ENCODE measurements at regions not wholly inside any gene's neighbourhood (a gene's known extent, or its start where the extent isn't known, plus 50 kb on each side); places are given as distances from the start of the nearest gene placed in this dataset.

DNA sequence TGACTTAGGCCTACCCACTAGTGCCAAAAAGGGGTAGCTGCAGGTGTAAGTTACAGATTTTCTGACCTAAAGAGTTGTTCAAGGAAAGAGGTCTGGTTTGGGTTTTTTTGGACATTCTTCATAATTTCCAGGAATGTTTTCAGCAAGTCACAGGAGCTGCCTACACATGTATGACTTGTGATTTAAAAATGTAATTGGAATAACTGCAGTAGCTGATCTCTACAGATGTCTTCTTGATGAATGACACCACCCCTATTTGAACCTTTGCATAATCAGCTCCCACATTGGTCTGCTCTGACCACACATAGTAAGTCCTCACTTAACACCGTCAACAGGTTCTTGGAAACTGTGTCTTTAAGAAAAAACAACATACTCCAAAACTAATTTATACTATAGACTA lies 481.4 kb downstream of the RASEF start:
- no peaks in the 10 kb centered on the region for H3K9me3 ChIP-seq (ENCODE audit: control insufficient read depth, insufficient read depth, low read length)
- no peaks in the 10 kb centered on the region for H3K27me3 ChIP-seq (ENCODE audit: control insufficient read depth, low read length)
- H3K4me3 ChIP-seq (ENCODE audit: low read length), result no peak overlapping the region
- H4K20me1 ChIP-seq (ENCODE audit: control insufficient read depth, insufficient read depth, low read depth, low read length), result no peaks in the 10 kb centered on the region
- no peak overlapping the region for H3K4me2 ChIP-seq (ENCODE audit: low read length)
- no peaks in the 10 kb centered on the region for H3K36me3 ChIP-seq (ENCODE audit: control insufficient read depth, low read length)
- H3K27ac ChIP-seq (ENCODE audit: low read depth, low read length), result no peak overlapping the region
- no peaks in the 10 kb centered on the region for H3K9me2 ChIP-seq (replicated peaks; ENCODE audit: control insufficient read depth, low read length)
- TF ChIP-seq, protein P1, sequence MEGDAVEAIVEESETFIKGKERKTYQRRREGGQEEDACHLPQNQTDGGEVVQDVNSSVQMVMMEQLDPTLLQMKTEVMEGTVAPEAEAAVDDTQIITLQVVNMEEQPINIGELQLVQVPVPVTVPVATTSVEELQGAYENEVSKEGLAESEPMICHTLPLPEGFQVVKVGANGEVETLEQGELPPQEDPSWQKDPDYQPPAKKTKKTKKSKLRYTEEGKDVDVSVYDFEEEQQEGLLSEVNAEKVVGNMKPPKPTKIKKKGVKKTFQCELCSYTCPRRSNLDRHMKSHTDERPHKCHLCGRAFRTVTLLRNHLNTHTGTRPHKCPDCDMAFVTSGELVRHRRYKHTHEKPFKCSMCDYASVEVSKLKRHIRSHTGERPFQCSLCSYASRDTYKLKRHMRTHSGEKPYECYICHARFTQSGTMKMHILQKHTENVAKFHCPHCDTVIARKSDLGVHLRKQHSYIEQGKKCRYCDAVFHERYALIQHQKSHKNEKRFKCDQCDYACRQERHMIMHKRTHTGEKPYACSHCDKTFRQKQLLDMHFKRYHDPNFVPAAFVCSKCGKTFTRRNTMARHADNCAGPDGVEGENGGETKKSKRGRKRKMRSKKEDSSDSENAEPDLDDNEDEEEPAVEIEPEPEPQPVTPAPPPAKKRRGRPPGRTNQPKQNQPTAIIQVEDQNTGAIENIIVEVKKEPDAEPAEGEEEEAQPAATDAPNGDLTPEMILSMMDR (IDR thresholded peaks at IDR 0.05; ENCODE audit: low read depth, low read length, poor library complexity, severe bottlenecking), result no peak
- no peak for TF ChIP-seq EZH2phosphoT487 (IDR thresholded peaks at IDR 0.05; ENCODE audit: borderline replicate concordance, low read length)
- H3K79me2 ChIP-seq (ENCODE audit: control insufficient read depth, low read length), result no peaks in the 10 kb centered on the region
- no peaks in the 10 kb centered on the region for H3F3A ChIP-seq (ENCODE audit: control insufficient read depth, insufficient read depth)
- H3K4me1 ChIP-seq (ENCODE audit: control insufficient read depth, low read length), result no peaks in the 10 kb centered on the region

DNA sequence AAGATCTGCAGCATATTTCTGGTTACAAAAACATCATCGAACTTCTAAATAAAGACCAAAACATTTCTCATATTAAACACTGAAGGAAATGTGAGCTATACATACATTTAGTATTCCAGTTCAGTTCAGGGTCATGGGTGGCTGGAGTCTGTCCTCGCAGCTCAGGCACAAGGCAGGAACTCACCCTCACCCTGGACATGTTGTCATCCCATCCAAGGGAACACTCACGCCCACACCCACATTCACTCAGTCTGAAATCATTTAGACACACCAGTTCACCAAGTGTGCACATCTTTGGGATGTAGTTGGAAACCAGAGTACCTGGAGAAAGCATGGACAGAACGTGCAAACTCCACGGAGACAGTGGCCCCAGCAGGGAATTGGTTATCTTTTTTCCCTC lies 481.0 kb downstream of the RASEF start:
- Histone ChIP-seq H3K4me3 (ENCODE audit: low read length) (no peak overlapping the region), H3K4me2 (ENCODE audit: low read length) (no peak overlapping the region), H3K27me3 (ENCODE audit: control insufficient read depth, low read length) (no peaks in the 10 kb centered on the region), H3K27ac (ENCODE audit: low read depth, low read length) (no peak overlapping the region), H3F3A (ENCODE audit: control insufficient read depth, insufficient read depth) (no peaks in the 10 kb centered on the region), H3K79me2 (ENCODE audit: control insufficient read depth, low read length) (no peaks in the 10 kb centered on the region), H4K20me1 (ENCODE audit: control insufficient read depth, insufficient read depth, low read depth, low read length) (no peaks in the 10 kb centered on the region), H3K4me1 (ENCODE audit: control insufficient read depth, low read length) (no peaks in the 10 kb centered on the region), H3K9me2 (replicated peaks; ENCODE audit: control insufficient read depth, low read length) (no peaks in the 10 kb centered on the region), H3K36me3 (ENCODE audit: control insufficient read depth, low read length) (no peaks in the 10 kb centered on the region), H3K9me3 (ENCODE audit: control insufficient read depth, insufficient read depth, low read length) (no peaks in the 10 kb centered on the region)
- TF ChIP-seq, protein P1 (IDR thresholded peaks at IDR 0.05; ENCODE audit: low read depth, low read length, poor library complexity, severe bottlenecking), result no peak
- TF ChIP-seq EZH2phosphoT487 (IDR thresholded peaks at IDR 0.05; ENCODE audit: borderline replicate concordance, low read length), result no peak

DNA sequence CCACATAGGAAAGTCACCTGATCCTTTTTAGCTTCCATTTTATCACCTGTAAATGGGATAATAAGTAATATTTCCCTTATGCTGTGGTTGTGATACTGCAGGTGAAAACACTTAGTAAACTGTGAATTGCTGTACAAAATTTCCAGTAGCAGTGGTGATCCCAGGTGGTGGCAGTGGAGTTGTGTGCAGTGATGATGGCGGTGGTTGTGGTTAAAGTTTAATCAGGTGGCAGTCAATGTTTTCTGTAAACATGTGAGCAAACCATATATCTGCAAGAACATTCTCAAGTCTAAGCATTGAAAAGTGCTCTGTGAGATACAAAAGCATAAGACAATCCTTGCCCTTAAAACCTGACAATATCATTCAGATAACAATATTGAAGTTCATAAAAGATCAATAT lies 480.2 kb downstream of the RASEF start:
- no peaks in the 10 kb centered on the region for H3K4me1 ChIP-seq (ENCODE audit: control insufficient read depth, low read length)
- no peak overlapping the region for H3K4me3 ChIP-seq (ENCODE audit: low read length)
- no peaks in the 10 kb centered on the region for H3K36me3 ChIP-seq (ENCODE audit: control insufficient read depth, low read length)
- H4K20me1 ChIP-seq (ENCODE audit: control insufficient read depth, insufficient read depth, low read depth, low read length), result no peaks in the 10 kb centered on the region
- no peaks in the 10 kb centered on the region for H3K9me2 ChIP-seq (replicated peaks; ENCODE audit: control insufficient read depth, low read length)
- H3F3A ChIP-seq (ENCODE audit: control insufficient read depth, insufficient read depth), result no peaks in the 10 kb centered on the region
- no peak overlapping the region for H3K4me2 ChIP-seq (ENCODE audit: low read length)
- H3K27me3 ChIP-seq (ENCODE audit: control insufficient read depth, low read length), result no peaks in the 10 kb centered on the region
- TF ChIP-seq EZH2phosphoT487 (IDR thresholded peaks at IDR 0.05; ENCODE audit: borderline replicate concordance, low read length), result no peak
- TF ChIP-seq, protein P1 (IDR thresholded peaks at IDR 0.05; ENCODE audit: low read depth, low read length, poor library complexity, severe bottlenecking), result no peak
- H3K9me3 ChIP-seq (ENCODE audit: control insufficient read depth, insufficient read depth, low read length), result no peaks in the 10 kb centered on the region
- H3K27ac ChIP-seq (ENCODE audit: low read depth, low read length), result no peak overlapping the region
- H3K79me2 ChIP-seq (ENCODE audit: control insufficient read depth, low read length), result no peaks in the 10 kb centered on the region

DNA sequence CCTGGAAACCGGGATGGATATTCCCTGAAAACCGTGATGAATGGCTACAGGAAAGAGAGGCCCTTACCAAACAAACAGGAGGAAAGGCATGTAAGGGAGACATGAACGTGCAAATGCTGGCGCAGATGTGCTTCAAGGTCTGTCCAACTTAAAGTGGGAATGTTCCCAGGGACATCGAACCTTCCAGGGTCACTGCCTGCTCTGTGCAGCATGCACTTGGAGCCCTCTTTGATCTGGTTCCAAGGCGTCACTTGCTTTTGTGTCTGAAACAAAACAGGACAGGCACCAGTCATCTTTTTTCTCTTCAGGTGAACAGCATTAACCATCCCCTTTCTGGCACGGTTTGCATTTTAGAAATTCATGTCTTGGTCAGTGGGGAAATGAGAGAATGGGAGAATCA lies 479.4 kb downstream of the RASEF start:
- Histone ChIP-seq H3K4me1 (ENCODE audit: control insufficient read depth, low read length) (no peaks in the 10 kb centered on the region), H3K4me2 (ENCODE audit: low read length) (no peak overlapping the region), H3K4me3 (ENCODE audit: low read length) (no peak overlapping the region), H3F3A (ENCODE audit: control insufficient read depth, insufficient read depth) (no peaks in the 10 kb centered on the region), H3K9me3 (ENCODE audit: control insufficient read depth, insufficient read depth, low read length) (no peaks in the 10 kb centered on the region), H3K27ac (ENCODE audit: low read depth, low read length) (no peak overlapping the region), H3K27me3 (ENCODE audit: control insufficient read depth, low read length) (no peaks in the 10 kb centered on the region), H3K79me2 (ENCODE audit: control insufficient read depth, low read length) (no peaks in the 10 kb centered on the region), H3K36me3 (ENCODE audit: control insufficient read depth, low read length) (no peaks in the 10 kb centered on the region), H3K9me2 (replicated peaks; ENCODE audit: control insufficient read depth, low read length) (no peaks in the 10 kb centered on the region), H4K20me1 (ENCODE audit: control insufficient read depth, insufficient read depth, low read depth, low read length) (no peaks in the 10 kb centered on the region)
- TF ChIP-seq, protein P1 (IDR thresholded peaks at IDR 0.05; ENCODE audit: low read depth, low read length, poor library complexity, severe bottlenecking), result no peak
- no peak for TF ChIP-seq EZH2phosphoT487 (IDR thresholded peaks at IDR 0.05; ENCODE audit: borderline replicate concordance, low read length)

Measured in DOHH2 (cell line).